VCaP (cell line): ENCODE measurements at regions not wholly inside any gene's neighbourhood (a gene's known extent, or its start where the extent isn't known, plus 50 kb on each side); places are given as distances from the start of the nearest gene placed in this dataset.
A peak's percentile ranks its signal among the peaks of the same experiment; 100 is the strongest.

ENCODE experiments used
- H3K27ac ChIP-seq: fragments of 450-650 bp; 2 replicates; pipeline ENCODE4 v1.5.1; 2017
- CTCF ChIP-seq: fragments of 450-650 bp; conservative IDR thresholded peaks from 2 replicates; pipeline ENCODE4 v1.5.1; 2017; ENCODE audit warnings: mild to moderate bottlenecking, moderate library complexity

- no peak for TF ChIP-seq CTCF
- peak overlapping the region; percentile 89 for H3K27ac ChIP-seq
These were observed 79.6 kb downstream of the DOP1B start for GRCh38 chr21:36236052-36236730.

GRCh38 chr21:36237441-36237840, 80.8 kb downstream of the DOP1B start:
- H3K27ac ChIP-seq: peak overlapping the region; percentile 89
- TF ChIP-seq CTCF: no peak

- no peak for TF ChIP-seq CTCF
- peak overlapping the region; percentile 12; the same call in 1 of the 2 replicates for H3K27ac ChIP-seq
These were observed 80.4 kb upstream of the MORC3 start for GRCh38 chr21:36239585-36239984.

- no peak for TF ChIP-seq CTCF
- H3K27ac ChIP-seq: peak overlapping the region; percentile 30
These were observed 78.3 kb upstream of the MORC3 start for GRCh38 chr21:36241717-36242116.

GRCh38 chr21:36245115-36245514, 74.9 kb upstream of the MORC3 start:
- H3K27ac ChIP-seq: peak overlapping the region; percentile 82
- no peak for TF ChIP-seq CTCF

- TF ChIP-seq CTCF: no peak; the same call in 1 of the 2 replicates
- H3K27ac ChIP-seq: peak overlapping the region; percentile 82
These were observed 74.3 kb upstream of the MORC3 start for GRCh38 chr21:36245649-36246048.

GRCh38 chr21:36246080-36246631, 73.8 kb upstream of the MORC3 start:
- no peak for TF ChIP-seq CTCF
- H3K27ac ChIP-seq: peak overlapping the region; percentile 82
